ENCODE measurements at regions not wholly inside any gene's neighbourhood (a gene's known extent, or its start where the extent isn't known, plus 50 kb on each side); places are given as distances from the start of the nearest gene placed in this dataset.

DNA sequence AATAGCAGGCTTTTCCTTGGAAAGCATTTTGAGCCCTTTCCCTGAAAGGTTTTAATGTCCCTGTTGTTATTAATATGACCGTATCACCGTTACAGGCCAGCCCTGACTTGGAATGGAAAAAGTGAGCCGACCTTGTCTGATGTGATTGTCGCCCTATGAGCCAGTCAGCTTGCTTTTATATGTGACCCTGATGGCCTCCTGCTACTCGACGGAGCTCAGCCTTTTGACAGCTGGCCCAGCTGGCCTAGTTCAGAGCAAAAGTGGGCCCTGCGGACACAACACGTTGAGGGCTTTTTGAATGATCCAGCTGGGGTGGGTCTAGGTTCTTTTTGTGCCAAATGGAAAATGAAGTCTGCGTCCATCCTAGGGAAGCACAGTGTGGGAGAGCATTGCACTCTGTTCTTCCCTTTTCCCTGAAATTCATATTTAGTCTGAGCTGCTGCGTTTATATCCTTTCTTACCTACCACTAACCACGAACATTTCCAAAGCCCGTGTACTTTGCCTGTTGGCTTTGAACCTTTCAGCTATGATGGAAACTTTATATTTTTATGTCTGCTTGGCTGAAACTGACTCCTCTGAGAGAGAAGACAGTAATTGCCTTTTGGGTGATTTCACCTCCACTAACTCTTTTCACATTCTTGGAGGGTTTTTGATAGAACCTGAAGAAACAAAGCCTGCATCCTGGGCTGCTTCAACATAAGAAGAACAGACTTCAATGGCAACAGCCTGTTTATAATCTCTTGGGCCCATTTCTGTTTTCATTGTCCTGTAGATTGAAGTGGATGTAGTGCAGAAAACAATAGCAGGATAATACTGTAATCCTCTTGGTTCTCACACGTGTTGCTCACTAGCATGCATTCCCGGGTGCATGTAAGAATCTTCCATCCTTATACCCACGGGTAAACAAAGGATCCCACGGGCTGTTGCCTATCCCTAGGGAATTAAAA lies 121.8 kb upstream of the HDGFL1 start:
- in situ Hi-C loops (cut with MboI): no loop called here
- no peak overlapping the region for H3K27ac ChIP-seq

DNA sequence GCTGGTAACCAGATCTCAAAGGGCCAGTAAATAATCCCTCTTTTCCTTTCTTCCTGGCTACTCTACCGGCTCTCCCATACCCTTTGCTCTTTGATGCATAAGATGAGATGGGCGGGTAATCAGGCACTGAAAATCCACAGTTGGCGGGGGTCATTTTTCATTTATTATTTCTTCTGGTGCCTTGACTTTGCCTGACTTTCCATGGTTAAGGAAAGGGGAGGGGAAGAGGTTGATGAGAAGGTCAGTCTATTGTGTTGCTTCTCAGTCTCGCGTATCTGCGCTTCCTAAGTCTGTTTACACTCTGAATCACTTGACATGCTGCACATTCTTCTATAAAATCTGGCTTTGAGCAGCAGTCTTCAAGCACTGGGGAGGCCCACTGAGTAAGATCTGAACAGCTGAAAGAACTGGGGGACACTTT lies 121.1 kb upstream of the HDGFL1 start:
- H3K4me1 ChIP-seq (ENCODE audit: insufficient read depth): no peaks in the 10 kb centered on the region
- H3K79me2 ChIP-seq (ENCODE audit: insufficient read depth): no peaks in the 10 kb centered on the region
- no peak for DNase-seq
- no peaks in the 10 kb centered on the region for H3K36me3 ChIP-seq (ENCODE audit: low read depth)
- H3F3A ChIP-seq (ENCODE audit: insufficient read depth): no peaks in the 10 kb centered on the region
- no peaks in the 10 kb centered on the region for H3K9me3 ChIP-seq (ENCODE audit: low read depth)
- 74 to 82% methylated on average over 6 of the region's 6 CpGs for WGBS, 2 experiments (ENCODE audit: low coverage in 1 of 2, low lambda C conversion rate in 2 of 2, missing lambda C conversion rate in 2 of 2)
- H3K4me2 ChIP-seq (ENCODE audit: unreplicated experiment): no peak overlapping the region
- H2AFZ ChIP-seq: no peak overlapping the region
- no peak overlapping the region for H3K4me3 ChIP-seq
- no peaks in the 10 kb centered on the region for H3K27me3 ChIP-seq (replicated peaks; ENCODE audit: insufficient read depth)
- no peak overlapping the region for H3K27ac ChIP-seq
- H3K9ac ChIP-seq: no peak overlapping the region
- TF ChIP-seq EZH2 (IDR thresholded peaks at IDR 0.05; ENCODE audit: insufficient read depth, poor library complexity, severe bottlenecking) (no peak), EZH2phosphoT487 (IDR thresholded peaks at IDR 0.05; ENCODE audit: insufficient read depth, low read depth) (no peak)
- H3K9me2 ChIP-seq (ENCODE audit: insufficient read depth): no peaks in the 10 kb centered on the region
- H4K20me1 ChIP-seq (ENCODE audit: insufficient read depth): no peaks in the 10 kb centered on the region
- in situ Hi-C loops (cut with MboI): no loop called here

More for the DNA sequence above, 121.8 kb upstream of the HDGFL1 start:
- Histone ChIP-seq H4K20me1 (ENCODE audit: insufficient read depth) (no peaks in the 10 kb centered on the region), H3K9ac (no peak overlapping the region), H3K4me2 (ENCODE audit: unreplicated experiment) (no peak overlapping the region), H3K36me3 (ENCODE audit: low read depth) (no peaks in the 10 kb centered on the region), H3K4me3 (no peak overlapping the region), H3F3A (ENCODE audit: insufficient read depth) (no peaks in the 10 kb centered on the region), H3K27me3 (replicated peaks; ENCODE audit: insufficient read depth) (no peaks in the 10 kb centered on the region), H3K4me1 (ENCODE audit: insufficient read depth) (no peaks in the 10 kb centered on the region), H2AFZ (no peak overlapping the region), H3K9me2 (ENCODE audit: insufficient read depth) (no peaks in the 10 kb centered on the region), H3K79me2 (ENCODE audit: insufficient read depth) (no peaks in the 10 kb centered on the region), H3K9me3 (ENCODE audit: low read depth) (no peaks in the 10 kb centered on the region)
- WGBS, 2 experiments (ENCODE audit: low coverage in 1 of 2, low lambda C conversion rate in 2 of 2, missing lambda C conversion rate in 2 of 2): 33 to 42% methylated on average over 16 of the region's 16 CpGs
- no peak for DNase-seq
- TF ChIP-seq EZH2 (IDR thresholded peaks at IDR 0.05; ENCODE audit: insufficient read depth, poor library complexity, severe bottlenecking) (no peak), EZH2phosphoT487 (IDR thresholded peaks at IDR 0.05; ENCODE audit: insufficient read depth, low read depth) (no peak)

DNA sequence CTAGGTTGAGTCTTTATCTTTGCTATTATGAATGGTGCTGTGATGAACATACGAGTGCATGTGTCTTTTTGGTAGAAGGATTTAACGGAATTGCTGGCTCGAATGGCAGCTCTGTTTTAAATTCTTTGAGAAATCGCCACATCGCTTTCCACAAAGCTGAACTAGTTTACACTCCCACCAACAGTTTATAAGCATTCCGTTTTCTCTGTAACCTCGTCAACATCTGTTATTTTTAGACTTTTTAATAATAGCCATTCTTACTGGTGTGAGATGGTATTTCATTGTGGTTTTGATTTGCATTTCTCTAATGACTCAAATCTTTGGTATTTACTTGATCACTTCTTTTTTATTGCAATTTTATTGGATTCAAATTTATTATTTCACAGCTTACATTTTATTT lies 117.4 kb upstream of the HDGFL1 start:
- H4K20me1 ChIP-seq (ENCODE audit: insufficient read depth): no peaks in the 10 kb centered on the region
- no peak overlapping the region for H2AFZ ChIP-seq
- no peaks in the 10 kb centered on the region for H3K36me3 ChIP-seq (ENCODE audit: low read depth)
- no peaks in the 10 kb centered on the region for H3K27me3 ChIP-seq (replicated peaks; ENCODE audit: insufficient read depth)
- H3F3A ChIP-seq (ENCODE audit: insufficient read depth): no peaks in the 10 kb centered on the region
- no peak overlapping the region for H3K27ac ChIP-seq
- TF ChIP-seq EZH2phosphoT487 (IDR thresholded peaks at IDR 0.05; ENCODE audit: insufficient read depth, low read depth) (no peak), EZH2 (IDR thresholded peaks at IDR 0.05; ENCODE audit: insufficient read depth, poor library complexity, severe bottlenecking) (no peak)
- no peak overlapping the region for H3K4me2 ChIP-seq (ENCODE audit: unreplicated experiment)
- no peaks in the 10 kb centered on the region for H3K9me2 ChIP-seq (ENCODE audit: insufficient read depth)
- in situ Hi-C loops (cut with MboI): no loop called here
- no peak overlapping the region for H3K4me3 ChIP-seq
- DNase-seq: peak; percentile 17
- no peaks in the 10 kb centered on the region for H3K4me1 ChIP-seq (ENCODE audit: insufficient read depth)
- no peak overlapping the region for H3K9ac ChIP-seq
- peaks cover 5% of the 10 kb centered on the region for H3K9me3 ChIP-seq (ENCODE audit: low read depth)
- 2% methylated on average over 7 of the region's 7 CpGs for WGBS, 2 experiments (ENCODE audit: low coverage in 1 of 2, low lambda C conversion rate in 2 of 2, missing lambda C conversion rate in 2 of 2)
- H3K79me2 ChIP-seq (ENCODE audit: insufficient read depth): no peaks in the 10 kb centered on the region

DNA sequence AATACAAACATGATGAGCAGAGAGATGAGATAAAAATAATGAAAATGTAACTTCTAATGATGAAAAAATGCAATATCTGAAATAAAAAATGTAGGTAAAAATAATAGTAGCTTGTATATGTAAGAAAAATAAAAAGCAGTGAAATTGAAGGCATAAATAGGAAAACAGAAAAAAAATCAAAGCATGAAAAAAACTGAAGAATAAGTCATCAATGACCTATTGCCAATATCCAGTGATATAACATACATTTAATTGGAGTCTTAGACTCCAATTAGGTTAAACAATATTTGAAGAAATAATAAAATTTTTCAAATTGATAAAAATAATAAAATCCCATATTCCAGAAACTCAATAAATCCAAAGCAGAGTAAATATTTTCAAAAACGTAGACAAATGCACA lies 114.0 kb upstream of the HDGFL1 start:
- no peak for DNase-seq
- H3K4me2 ChIP-seq (ENCODE audit: unreplicated experiment): no peak overlapping the region
- H3K27me3 ChIP-seq (replicated peaks; ENCODE audit: insufficient read depth): no peaks in the 10 kb centered on the region
- H3K4me3 ChIP-seq: no peak overlapping the region
- H4K20me1 ChIP-seq (ENCODE audit: insufficient read depth): no peaks in the 10 kb centered on the region
- no peaks in the 10 kb centered on the region for H3K79me2 ChIP-seq (ENCODE audit: insufficient read depth)
- 64 to 76% methylated on average over 1 of the region's 1 CpG for WGBS, 2 experiments (ENCODE audit: low coverage in 1 of 2, low lambda C conversion rate in 2 of 2, missing lambda C conversion rate in 2 of 2)
- no peak for TF ChIP-seq EZH2 (IDR thresholded peaks at IDR 0.05; ENCODE audit: insufficient read depth, poor library complexity, severe bottlenecking)
- no peak for TF ChIP-seq EZH2phosphoT487 (IDR thresholded peaks at IDR 0.05; ENCODE audit: insufficient read depth, low read depth)
- H3K9me3 ChIP-seq (ENCODE audit: low read depth): peaks cover 5% of the 10 kb centered on the region
- no peak overlapping the region for H3K9ac ChIP-seq
- H3K9me2 ChIP-seq (ENCODE audit: insufficient read depth): no peaks in the 10 kb centered on the region
- no peaks in the 10 kb centered on the region for H3K4me1 ChIP-seq (ENCODE audit: insufficient read depth)
- H2AFZ ChIP-seq: no peak overlapping the region
- no peaks in the 10 kb centered on the region for H3K36me3 ChIP-seq (ENCODE audit: low read depth)
- no peak overlapping the region for H3K27ac ChIP-seq
- H3F3A ChIP-seq (ENCODE audit: insufficient read depth): no peaks in the 10 kb centered on the region
- in situ Hi-C loops (cut with MboI): no loop called here

All from GM23248 (cell line).